GM12874 (cell line): ENCODE measurements at regions not wholly inside any gene's neighbourhood (a gene's known extent, or its start where the extent isn't known, plus 50 kb on each side); places are given as distances from the start of the nearest gene placed in this dataset.

ENCODE experiments used
- TF ChIP-seq, protein P1 (sequence below): IDR thresholded peaks from 2 replicates; pipeline ENCODE4 v1.5.1; 2011; ENCODE audit warnings: low read depth, mild to moderate bottlenecking, control low read depth, low read length, moderate library complexity; ENCODE audit not compliant: insufficient read depth

DNA sequence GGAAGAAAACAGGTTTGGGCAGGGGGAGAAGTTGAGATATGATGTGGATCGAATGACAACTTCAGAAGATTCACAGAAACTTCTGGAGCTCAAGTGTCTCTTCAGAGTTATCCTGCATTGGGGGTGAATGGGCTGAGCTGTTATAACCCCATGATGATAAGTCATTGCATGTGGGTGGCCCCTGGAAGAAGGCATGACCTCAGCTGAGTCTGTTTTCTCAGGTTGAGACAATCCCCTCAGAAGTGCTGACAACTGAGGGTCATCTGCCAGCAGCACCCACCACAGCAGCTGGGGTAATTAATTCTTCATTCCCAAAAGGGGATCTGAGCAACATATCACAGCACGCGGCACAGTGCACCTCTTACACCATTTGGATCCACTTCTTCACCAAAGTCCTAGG is 138.6 kb upstream of the CAMK1G start:
- TF ChIP-seq, protein P1, sequence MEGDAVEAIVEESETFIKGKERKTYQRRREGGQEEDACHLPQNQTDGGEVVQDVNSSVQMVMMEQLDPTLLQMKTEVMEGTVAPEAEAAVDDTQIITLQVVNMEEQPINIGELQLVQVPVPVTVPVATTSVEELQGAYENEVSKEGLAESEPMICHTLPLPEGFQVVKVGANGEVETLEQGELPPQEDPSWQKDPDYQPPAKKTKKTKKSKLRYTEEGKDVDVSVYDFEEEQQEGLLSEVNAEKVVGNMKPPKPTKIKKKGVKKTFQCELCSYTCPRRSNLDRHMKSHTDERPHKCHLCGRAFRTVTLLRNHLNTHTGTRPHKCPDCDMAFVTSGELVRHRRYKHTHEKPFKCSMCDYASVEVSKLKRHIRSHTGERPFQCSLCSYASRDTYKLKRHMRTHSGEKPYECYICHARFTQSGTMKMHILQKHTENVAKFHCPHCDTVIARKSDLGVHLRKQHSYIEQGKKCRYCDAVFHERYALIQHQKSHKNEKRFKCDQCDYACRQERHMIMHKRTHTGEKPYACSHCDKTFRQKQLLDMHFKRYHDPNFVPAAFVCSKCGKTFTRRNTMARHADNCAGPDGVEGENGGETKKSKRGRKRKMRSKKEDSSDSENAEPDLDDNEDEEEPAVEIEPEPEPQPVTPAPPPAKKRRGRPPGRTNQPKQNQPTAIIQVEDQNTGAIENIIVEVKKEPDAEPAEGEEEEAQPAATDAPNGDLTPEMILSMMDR, result no peak

DNA sequence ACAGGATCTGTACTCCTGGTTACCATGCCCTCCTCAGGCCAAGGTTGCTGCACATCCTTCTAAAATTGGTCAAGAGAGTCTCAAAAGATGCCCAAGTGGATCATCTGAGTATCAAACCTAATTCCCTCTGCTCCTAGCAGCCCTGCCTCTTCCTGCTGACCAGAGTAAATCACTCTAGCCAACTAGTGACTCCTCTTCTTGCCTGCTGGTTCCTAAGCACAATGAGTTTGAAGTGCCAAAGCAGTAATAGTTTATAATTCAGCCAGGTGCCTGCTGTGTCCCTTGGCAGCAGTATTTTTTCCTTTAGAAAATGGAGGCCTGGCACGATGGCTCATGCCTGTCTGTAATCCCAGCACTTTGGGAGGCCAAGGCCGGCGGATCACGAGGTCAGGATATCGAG is 137.9 kb upstream of the CAMK1G start:
- TF ChIP-seq, protein P1, result no peak

DNA sequence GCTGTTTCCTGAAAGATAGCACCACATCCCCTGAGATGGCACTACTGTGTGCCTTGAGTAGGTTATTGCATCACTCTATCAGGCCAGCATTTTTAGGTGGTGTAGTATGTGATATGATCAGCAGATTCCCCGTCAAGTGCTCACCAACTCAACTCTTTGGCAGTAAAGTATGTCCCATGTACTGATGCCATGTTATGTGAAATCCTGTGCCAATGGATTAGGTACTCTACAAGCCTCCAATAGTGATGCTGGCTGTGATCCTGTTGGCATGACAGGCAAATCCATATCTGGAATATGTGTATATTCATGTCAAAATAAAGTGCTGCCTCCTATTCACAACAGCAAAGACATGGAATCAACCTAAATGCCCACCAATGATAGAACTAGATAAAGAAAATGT is 137.2 kb upstream of the CAMK1G start:
- TF ChIP-seq, protein P1, result no peak

DNA sequence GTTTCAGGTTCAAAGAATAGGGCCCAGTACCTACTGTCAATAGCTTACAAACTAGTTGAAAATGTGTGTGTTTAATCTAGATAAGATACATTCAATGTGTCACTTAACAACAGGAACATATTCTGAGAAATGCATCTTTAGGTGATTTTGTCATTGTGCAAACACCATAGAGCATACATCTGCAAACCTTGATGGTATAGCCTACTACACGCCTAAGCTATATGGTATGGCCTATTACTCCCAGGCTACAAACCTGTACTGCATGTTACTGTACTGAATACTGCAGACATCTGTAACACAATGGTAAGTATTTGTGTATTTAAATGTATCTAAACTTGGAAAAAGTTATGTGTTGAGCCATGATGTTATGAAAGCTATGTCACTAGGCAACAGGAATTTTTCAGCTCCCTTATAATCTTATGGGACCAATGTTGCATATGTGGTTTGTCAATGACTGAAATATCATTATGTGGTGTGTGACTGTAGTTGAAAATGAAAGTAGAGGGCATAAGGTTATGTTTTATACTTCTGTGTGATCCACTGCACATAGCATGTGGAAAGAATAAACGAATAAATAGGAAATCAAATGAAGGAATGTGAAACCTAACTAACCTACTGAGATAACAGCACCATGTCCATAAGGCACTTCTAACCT is 129.0 kb upstream of the CAMK1G start:
- TF ChIP-seq, protein P1, result no peak

DNA sequence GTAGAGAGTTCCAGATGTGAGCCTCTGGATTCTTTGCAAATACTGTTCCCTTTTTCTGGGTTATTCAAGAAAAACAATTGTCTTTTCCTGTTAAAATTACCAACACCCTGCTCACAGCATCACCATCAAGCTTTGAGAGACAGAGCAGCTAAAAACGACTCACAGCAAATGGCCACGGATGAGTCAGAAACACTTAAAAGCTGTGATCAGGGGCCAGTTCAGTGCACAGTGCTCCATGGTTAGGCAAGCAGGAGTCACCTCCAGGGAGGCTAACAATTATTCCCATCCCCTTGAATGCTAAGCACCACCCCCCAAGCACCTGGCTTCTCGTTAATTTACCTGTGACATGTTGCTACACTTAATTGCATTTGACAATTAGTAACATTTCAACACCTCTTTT is 128.4 kb upstream of the CAMK1G start:
- TF ChIP-seq, protein P1, result no peak

DNA sequence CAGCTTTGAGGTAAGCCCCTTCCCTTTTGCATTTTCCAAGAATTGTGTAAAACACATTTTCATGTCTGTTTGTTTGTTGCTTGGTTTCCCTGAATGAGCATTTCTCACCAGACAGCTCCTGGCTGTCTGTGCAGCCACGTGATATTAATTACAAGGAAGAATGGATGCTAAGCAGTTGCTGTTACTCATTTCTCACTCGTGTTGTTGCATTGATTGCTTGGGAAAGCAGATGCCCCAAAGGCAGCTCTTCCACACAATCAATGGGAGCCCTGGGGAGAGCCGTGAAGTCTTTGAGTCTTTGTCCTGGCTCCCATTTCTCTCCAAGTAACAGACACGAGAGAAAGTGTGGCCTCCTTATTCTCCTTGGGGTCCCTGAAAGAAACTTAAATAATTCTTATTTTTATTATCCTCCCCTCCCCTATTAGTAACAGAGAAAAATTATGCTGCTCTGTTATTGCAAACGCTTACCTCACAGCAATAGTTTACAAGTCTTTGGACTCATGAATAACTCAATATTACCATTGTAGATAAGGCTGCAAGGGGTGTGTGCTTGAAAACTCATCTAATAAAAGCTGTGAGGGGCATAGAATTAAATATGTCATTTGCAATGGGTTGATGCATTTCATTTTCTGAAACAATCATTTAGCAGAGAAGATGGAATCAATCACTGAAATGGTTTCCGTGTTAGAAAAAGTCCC is 127.7 kb upstream of the CAMK1G start:
- TF ChIP-seq, protein P1, result no peak

DNA sequence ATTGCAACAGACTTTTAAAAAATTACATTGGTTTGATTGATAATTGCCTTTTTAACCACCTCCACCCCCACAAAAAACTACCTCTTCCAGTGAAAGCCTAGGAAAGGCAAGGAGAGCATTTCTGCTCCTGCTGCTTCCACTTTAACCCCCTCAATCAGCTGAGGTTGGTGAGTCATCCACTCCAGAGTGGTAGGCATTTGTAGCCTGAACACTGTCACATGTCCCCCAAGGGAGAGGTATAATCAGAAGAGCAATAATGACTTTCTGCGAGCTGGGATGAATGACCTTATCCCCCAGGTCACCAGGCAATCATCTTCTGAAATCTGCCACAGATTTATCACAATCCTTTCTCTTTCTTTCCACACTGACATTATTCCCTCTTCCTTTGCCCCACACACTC is 126.6 kb upstream of the CAMK1G start:
- TF ChIP-seq, protein P1, result no peak
